PC-3 (cell line): ENCODE measurements at regions not wholly inside any gene's neighbourhood (a gene's known extent, or its start where the extent isn't known, plus 50 kb on each side); places are given as distances from the start of the nearest gene placed in this dataset.

Experiments
- EZH2 ChIP-seq: fragments of 300-600 bp; sonication (generic); IDR thresholded peaks from one replicate; pipeline ENCODE4 v1.6.1; 2017; ENCODE audit warnings: antibody characterized with exemption, mild to moderate bottlenecking, low read length; ENCODE audit not compliant: unreplicated experiment
- TF ChIP-seq, protein P1 (sequence below): fragments of 300-600 bp; sonication (generic); conservative IDR thresholded peaks from 2 replicates; pipeline ENCODE4 v1.5.1; 2017; ENCODE audit warnings: antibody characterized with exemption, low read depth, mild to moderate bottlenecking, low read length

DNA sequence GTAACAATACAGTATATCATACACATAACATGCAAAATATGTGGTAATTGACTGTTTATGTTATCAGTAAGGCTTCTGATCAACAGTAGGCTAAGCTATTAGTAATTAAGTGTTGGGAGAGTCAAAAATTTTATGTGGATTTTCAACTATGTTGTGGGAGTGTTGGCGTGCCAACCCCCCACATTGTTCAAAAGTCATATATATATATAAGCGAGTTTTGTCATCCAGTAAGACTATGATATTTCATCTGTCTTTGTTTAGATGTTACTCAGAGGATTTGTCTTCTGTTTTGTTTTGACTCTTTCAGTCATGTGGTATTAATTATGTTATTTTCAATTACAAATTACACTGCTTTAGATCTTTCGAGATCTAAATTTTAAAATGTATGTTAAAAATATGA lies 51.0 kb upstream of the RAP2B start:
- TF ChIP-seq, protein P1, sequence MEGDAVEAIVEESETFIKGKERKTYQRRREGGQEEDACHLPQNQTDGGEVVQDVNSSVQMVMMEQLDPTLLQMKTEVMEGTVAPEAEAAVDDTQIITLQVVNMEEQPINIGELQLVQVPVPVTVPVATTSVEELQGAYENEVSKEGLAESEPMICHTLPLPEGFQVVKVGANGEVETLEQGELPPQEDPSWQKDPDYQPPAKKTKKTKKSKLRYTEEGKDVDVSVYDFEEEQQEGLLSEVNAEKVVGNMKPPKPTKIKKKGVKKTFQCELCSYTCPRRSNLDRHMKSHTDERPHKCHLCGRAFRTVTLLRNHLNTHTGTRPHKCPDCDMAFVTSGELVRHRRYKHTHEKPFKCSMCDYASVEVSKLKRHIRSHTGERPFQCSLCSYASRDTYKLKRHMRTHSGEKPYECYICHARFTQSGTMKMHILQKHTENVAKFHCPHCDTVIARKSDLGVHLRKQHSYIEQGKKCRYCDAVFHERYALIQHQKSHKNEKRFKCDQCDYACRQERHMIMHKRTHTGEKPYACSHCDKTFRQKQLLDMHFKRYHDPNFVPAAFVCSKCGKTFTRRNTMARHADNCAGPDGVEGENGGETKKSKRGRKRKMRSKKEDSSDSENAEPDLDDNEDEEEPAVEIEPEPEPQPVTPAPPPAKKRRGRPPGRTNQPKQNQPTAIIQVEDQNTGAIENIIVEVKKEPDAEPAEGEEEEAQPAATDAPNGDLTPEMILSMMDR: no peak
- no peak for TF ChIP-seq EZH2
